ENCODE measurements at regions not wholly inside any gene's neighbourhood (a gene's known extent, or its start where the extent isn't known, plus 50 kb on each side); places are given as distances from the start of the nearest gene placed in this dataset.

DNA sequence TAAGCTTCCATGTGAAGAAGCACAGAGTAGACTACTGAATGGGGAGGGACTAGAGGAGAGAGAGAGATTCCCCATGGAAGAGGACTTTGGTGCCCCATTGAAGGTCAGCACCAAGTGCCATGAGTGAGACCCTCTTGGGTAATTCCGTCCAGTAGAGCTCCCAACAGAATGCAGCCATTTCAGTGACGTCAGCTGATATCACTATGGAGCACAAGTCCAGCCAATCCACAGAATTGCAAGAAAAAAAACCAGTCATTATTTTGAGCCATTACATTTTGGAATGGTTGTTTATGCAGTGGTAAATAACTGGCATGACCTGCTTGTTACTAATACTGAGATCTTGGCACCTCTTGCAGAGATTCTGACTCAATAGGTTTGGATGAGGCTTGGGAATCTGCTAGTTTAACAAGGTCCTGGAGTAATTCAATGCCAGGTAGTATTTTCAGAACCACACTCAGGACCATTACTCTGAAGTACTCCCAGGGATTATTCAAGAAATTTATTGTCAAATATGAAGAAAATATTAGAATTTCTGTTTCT is 52.6 kb upstream of the SP8 start:
- Histone ChIP-seq H3K27me3 (ENCODE audit: control insufficient read depth in 1 of 2, insufficient read depth in 2 of 2, low read length in 2 of 2) (no peaks in the 10 kb centered on the region), H3K4me1 (ENCODE audit: control insufficient read depth, insufficient read depth, low read length) (no peaks in the 10 kb centered on the region), H3K9me3 (ENCODE audit: control insufficient read depth in 2 of 2, low read length in 2 of 2) (no peaks in the 10 kb centered on the region), H3K27ac (ENCODE audit: low read length) (no peak overlapping the region), H3K36me3 (ENCODE audit: control insufficient read depth in 2 of 2, insufficient read depth in 2 of 2, low read length in 2 of 2) (no peaks in the 10 kb centered on the region), H3K9ac (ENCODE audit: low read length in 2 of 2) (no peak overlapping the region), H3K4me3 (ENCODE audit: low read length in 2 of 2) (no peak overlapping the region)

DNA sequence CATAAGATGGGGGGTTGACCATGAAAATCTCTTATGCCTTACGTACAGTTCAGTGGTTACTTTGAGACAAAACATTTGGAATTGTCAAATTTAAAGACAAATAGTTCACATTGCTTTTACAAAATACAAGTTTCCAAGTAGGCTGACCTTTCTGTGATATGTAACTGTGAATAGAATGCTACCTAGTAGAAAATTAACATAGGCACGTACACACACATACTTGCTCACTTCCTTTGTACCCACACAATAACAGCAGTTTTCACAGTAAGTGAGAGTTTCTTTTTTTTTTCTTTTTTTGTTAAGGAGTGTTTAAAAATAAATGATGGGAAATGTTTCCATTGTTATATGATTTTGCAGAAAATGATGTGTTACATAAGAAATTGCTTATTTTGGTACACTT is 53.3 kb upstream of the SP8 start:
- Histone ChIP-seq H3K9ac (ENCODE audit: low read length in 2 of 2) (no peak overlapping the region), H3K4me1 (ENCODE audit: control insufficient read depth, insufficient read depth, low read length) (no peaks in the 10 kb centered on the region), H3K27me3 (ENCODE audit: control insufficient read depth in 1 of 2, insufficient read depth in 2 of 2, low read length in 2 of 2) (no peaks in the 10 kb centered on the region), H3K9me3 (ENCODE audit: control insufficient read depth in 2 of 2, low read length in 2 of 2) (no peaks in the 10 kb centered on the region), H3K36me3 (ENCODE audit: control insufficient read depth in 2 of 2, insufficient read depth in 2 of 2, low read length in 2 of 2) (no peaks in the 10 kb centered on the region), H3K4me3 (ENCODE audit: low read length in 2 of 2) (no peak overlapping the region), H3K27ac (ENCODE audit: low read length) (no peak overlapping the region)

DNA sequence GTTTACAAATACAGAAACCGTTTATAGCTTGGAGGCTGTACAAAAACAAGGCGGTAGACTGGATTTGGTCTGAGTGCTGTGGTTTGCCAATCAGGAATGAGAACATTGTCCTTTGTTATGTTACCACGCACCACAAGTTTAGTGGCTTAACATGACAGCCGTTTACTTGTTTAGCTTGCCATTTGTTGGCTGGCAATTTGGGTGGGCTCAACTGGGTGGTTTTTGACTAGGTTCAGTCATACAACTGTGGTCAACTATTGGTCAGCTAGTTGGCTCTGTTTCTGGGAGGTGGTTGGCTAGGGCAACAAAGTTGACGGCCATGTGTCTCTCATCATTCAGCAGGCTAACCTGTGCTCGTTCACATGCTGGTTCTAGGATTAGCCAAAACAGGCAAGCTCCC is 60.1 kb upstream of the SP8 start:
- no peak overlapping the region for H3K27ac ChIP-seq (ENCODE audit: low read length)
- H3K9me3 ChIP-seq (ENCODE audit: control insufficient read depth in 2 of 2, low read length in 2 of 2), result peaks cover 0 to 3% of the 10 kb centered on the region in 2 donors
- H3K4me1 ChIP-seq (ENCODE audit: control insufficient read depth, insufficient read depth, low read length), result no peaks in the 10 kb centered on the region
- H3K36me3 ChIP-seq (ENCODE audit: control insufficient read depth in 2 of 2, insufficient read depth in 2 of 2, low read length in 2 of 2), result no peaks in the 10 kb centered on the region
- no peak overlapping the region for H3K4me3 ChIP-seq (ENCODE audit: low read length in 2 of 2)
- H3K27me3 ChIP-seq (ENCODE audit: control insufficient read depth in 1 of 2, insufficient read depth in 2 of 2, low read length in 2 of 2), result no peaks in the 10 kb centered on the region
- no peak overlapping the region for H3K9ac ChIP-seq (ENCODE audit: low read length in 2 of 2)

DNA sequence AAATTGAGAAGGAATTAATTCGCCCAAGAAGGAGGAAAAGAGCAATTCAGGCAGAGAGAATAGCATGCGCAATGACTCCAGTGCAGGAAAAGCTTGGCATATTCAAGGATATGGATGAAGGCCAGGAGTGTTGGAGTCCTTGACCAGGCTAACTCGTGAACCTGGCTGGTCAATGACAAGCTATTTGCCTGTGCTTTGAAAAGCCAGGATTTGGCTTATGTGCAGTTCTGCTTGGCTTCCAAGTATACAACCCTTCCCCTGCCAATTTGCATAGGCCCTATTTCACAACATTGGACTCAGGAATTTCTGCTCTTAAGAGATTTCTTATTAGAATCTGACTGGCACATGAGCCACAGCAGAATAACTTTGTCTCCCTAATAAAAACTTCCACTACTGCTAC is 72.3 kb upstream of the SP8 start:
- Histone ChIP-seq H3K27me3 (ENCODE audit: control insufficient read depth in 1 of 2, insufficient read depth in 2 of 2, low read length in 2 of 2) (no peaks in the 10 kb centered on the region), H3K27ac (ENCODE audit: low read length) (no peak overlapping the region), H3K9ac (ENCODE audit: low read length in 2 of 2) (no peak overlapping the region)

GRCh38 chr7:20861468-20861867 is 74.8 kb upstream of the SP8 start:
- H3K27me3 ChIP-seq (ENCODE audit: control insufficient read depth in 1 of 2, insufficient read depth in 2 of 2, low read length in 2 of 2), result no peaks in the 10 kb centered on the region
- no peak overlapping the region for H3K4me3 ChIP-seq (ENCODE audit: low read length in 2 of 2)
- H3K27ac ChIP-seq (ENCODE audit: low read length), result no peak overlapping the region
- no peak overlapping the region for H3K9ac ChIP-seq (ENCODE audit: low read length in 2 of 2)
- no peaks in the 10 kb centered on the region for H3K36me3 ChIP-seq (ENCODE audit: control insufficient read depth in 2 of 2, insufficient read depth in 2 of 2, low read length in 2 of 2)
- H3K4me1 ChIP-seq (ENCODE audit: control insufficient read depth, insufficient read depth, low read length), result no peaks in the 10 kb centered on the region
- H3K9me3 ChIP-seq (ENCODE audit: control insufficient read depth in 2 of 2, low read length in 2 of 2), result no peaks in the 10 kb centered on the region

More for the DNA sequence above, 72.3 kb upstream of the SP8 start:
- Histone ChIP-seq H3K36me3 (ENCODE audit: control insufficient read depth in 2 of 2, insufficient read depth in 2 of 2, low read length in 2 of 2) (no peaks in the 10 kb centered on the region), H3K9me3 (ENCODE audit: control insufficient read depth in 2 of 2, low read length in 2 of 2) (no peaks in the 10 kb centered on the region), H3K4me1 (ENCODE audit: control insufficient read depth, insufficient read depth, low read length) (no peaks in the 10 kb centered on the region), H3K4me3 (ENCODE audit: low read length in 2 of 2) (no peak overlapping the region)

GRCh38 chr7:20862554-20862953 is 75.9 kb upstream of the SP8 start:
- H3K9ac ChIP-seq (ENCODE audit: low read length in 2 of 2), result no peak overlapping the region
- no peak overlapping the region for H3K4me3 ChIP-seq (ENCODE audit: low read length in 2 of 2)
- H3K36me3 ChIP-seq (ENCODE audit: control insufficient read depth in 2 of 2, insufficient read depth in 2 of 2, low read length in 2 of 2), result no peaks in the 10 kb centered on the region
- H3K9me3 ChIP-seq (ENCODE audit: control insufficient read depth in 2 of 2, low read length in 2 of 2), result no peaks in the 10 kb centered on the region
- H3K4me1 ChIP-seq (ENCODE audit: control insufficient read depth, insufficient read depth, low read length), result no peaks in the 10 kb centered on the region
- no peak overlapping the region for H3K27ac ChIP-seq (ENCODE audit: low read length)
- no peaks in the 10 kb centered on the region for H3K27me3 ChIP-seq (ENCODE audit: control insufficient read depth in 1 of 2, insufficient read depth in 2 of 2, low read length in 2 of 2)

- Histone ChIP-seq H3K36me3 (ENCODE audit: control insufficient read depth in 2 of 2, insufficient read depth in 2 of 2, low read length in 2 of 2) (no peaks in the 10 kb centered on the region), H3K9ac (ENCODE audit: low read length in 2 of 2) (no peak overlapping the region), H3K9me3 (ENCODE audit: control insufficient read depth in 2 of 2, low read length in 2 of 2) (no peaks in the 10 kb centered on the region), H3K4me3 (ENCODE audit: low read length in 2 of 2) (no peak overlapping the region), H3K27ac (ENCODE audit: low read length) (no peak overlapping the region), H3K4me1 (ENCODE audit: control insufficient read depth, insufficient read depth, low read length) (no peaks in the 10 kb centered on the region), H3K27me3 (ENCODE audit: control insufficient read depth in 1 of 2, insufficient read depth in 2 of 2, low read length in 2 of 2) (no peaks in the 10 kb centered on the region)
These were observed 77.5 kb upstream of the SP8 start for GRCh38 chr7:20864221-20864620.

GRCh38 chr7:20865684-20866083 is 79.0 kb upstream of the SP8 start:
- no peak overlapping the region for H3K9ac ChIP-seq (ENCODE audit: low read length in 2 of 2)
- H3K27ac ChIP-seq (ENCODE audit: low read length), result no peak overlapping the region
- H3K36me3 ChIP-seq (ENCODE audit: control insufficient read depth in 2 of 2, insufficient read depth in 2 of 2, low read length in 2 of 2), result no peaks in the 10 kb centered on the region
- no peaks in the 10 kb centered on the region for H3K4me1 ChIP-seq (ENCODE audit: control insufficient read depth, insufficient read depth, low read length)
- H3K9me3 ChIP-seq (ENCODE audit: control insufficient read depth in 2 of 2, low read length in 2 of 2), result no peaks in the 10 kb centered on the region
- H3K4me3 ChIP-seq (ENCODE audit: low read length in 2 of 2), result no peak overlapping the region
- no peaks in the 10 kb centered on the region for H3K27me3 ChIP-seq (ENCODE audit: control insufficient read depth in 1 of 2, insufficient read depth in 2 of 2, low read length in 2 of 2)

DNA sequence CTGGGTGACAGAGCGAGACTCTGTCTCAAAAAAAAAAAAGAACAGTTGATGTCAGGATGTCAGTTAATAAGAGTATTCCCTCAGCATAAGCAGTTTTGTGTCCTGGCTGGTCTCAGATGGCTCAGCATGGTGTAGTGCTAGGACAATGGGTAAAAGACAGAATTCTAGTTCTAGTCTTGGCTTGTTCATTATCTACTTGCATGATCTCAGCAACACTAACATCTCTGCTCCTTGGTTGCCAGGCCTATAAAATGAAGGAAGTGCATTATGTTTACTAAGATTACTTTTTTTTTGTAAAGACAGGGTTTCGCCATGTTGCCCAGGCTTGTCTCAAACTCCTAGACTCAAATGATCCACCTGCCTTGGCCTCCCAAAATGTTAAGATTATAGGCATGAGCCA is 84.3 kb upstream of the SP8 start:
- H3K27ac ChIP-seq (ENCODE audit: low read length), result no peak overlapping the region
- peaks cover 0 to 3% of the 10 kb centered on the region in 2 donors for H3K9me3 ChIP-seq (ENCODE audit: control insufficient read depth in 2 of 2, low read length in 2 of 2)
- no peaks in the 10 kb centered on the region for H3K27me3 ChIP-seq (ENCODE audit: control insufficient read depth in 1 of 2, insufficient read depth in 2 of 2, low read length in 2 of 2)
- no peaks in the 10 kb centered on the region for H3K4me1 ChIP-seq (ENCODE audit: control insufficient read depth, insufficient read depth, low read length)
- H3K36me3 ChIP-seq (ENCODE audit: control insufficient read depth in 2 of 2, insufficient read depth in 2 of 2, low read length in 2 of 2), result no peaks in the 10 kb centered on the region
- no peak overlapping the region for H3K9ac ChIP-seq (ENCODE audit: low read length in 2 of 2)
- H3K4me3 ChIP-seq (ENCODE audit: low read length in 2 of 2), result no peak overlapping the region

GRCh38 chr7:20892776-20893175 is 106.1 kb upstream of the SP8 start:
- no peak overlapping the region for H3K4me3 ChIP-seq (ENCODE audit: low read length in 2 of 2)
- no peaks in the 10 kb centered on the region for H3K4me1 ChIP-seq (ENCODE audit: control insufficient read depth, insufficient read depth, low read length)
- no peaks in the 10 kb centered on the region for H3K9me3 ChIP-seq (ENCODE audit: control insufficient read depth in 2 of 2, low read length in 2 of 2)
- H3K36me3 ChIP-seq (ENCODE audit: control insufficient read depth in 2 of 2, insufficient read depth in 2 of 2, low read length in 2 of 2), result no peaks in the 10 kb centered on the region
- H3K27ac ChIP-seq (ENCODE audit: low read length), result no peak overlapping the region
- no peaks in the 10 kb centered on the region for H3K27me3 ChIP-seq (ENCODE audit: control insufficient read depth in 1 of 2, insufficient read depth in 2 of 2, low read length in 2 of 2)
- no peak overlapping the region for H3K9ac ChIP-seq (ENCODE audit: low read length in 2 of 2)

GRCh38 chr7:20894806-20895205 is 108.1 kb upstream of the SP8 start:
- Histone ChIP-seq H3K9ac (ENCODE audit: low read length in 2 of 2) (no peak overlapping the region), H3K9me3 (ENCODE audit: control insufficient read depth in 2 of 2, low read length in 2 of 2) (no peaks in the 10 kb centered on the region), H3K27ac (ENCODE audit: low read length) (no peak overlapping the region), H3K4me3 (ENCODE audit: low read length in 2 of 2) (no peak overlapping the region), H3K27me3 (ENCODE audit: control insufficient read depth in 1 of 2, insufficient read depth in 2 of 2, low read length in 2 of 2) (no peaks in the 10 kb centered on the region), H3K36me3 (ENCODE audit: control insufficient read depth in 2 of 2, insufficient read depth in 2 of 2, low read length in 2 of 2) (no peaks in the 10 kb centered on the region), H3K4me1 (ENCODE audit: control insufficient read depth, insufficient read depth, low read length) (no peaks in the 10 kb centered on the region)

Measured in stomach smooth muscle (tissue), 2 donors.